PFSK-1 (cell line): ENCODE measurements at regions not wholly inside any gene's neighbourhood (a gene's known extent, or its start where the extent isn't known, plus 50 kb on each side); places are given as distances from the start of the nearest gene placed in this dataset.

Experiments
- FOXP2 ChIP-seq: optimal IDR thresholded peaks from 2 replicates; pipeline ENCODE3; 2011; ENCODE audit warnings: borderline replicate concordance, control low read depth, inconsistent platforms; ENCODE audit not compliant: insufficient read depth; ENCODE audit errors: extremely low read length, extremely low read depth
- POLR2AphosphoS5 ChIP-seq: IDR thresholded peaks from 2 replicates; pipeline ENCODE4 v1.6.1; 2012; ENCODE audit warnings: low read depth, mild to moderate bottlenecking, control low read depth, low read length, moderate library complexity
- SIN3A ChIP-seq: IDR thresholded peaks from 2 replicates; pipeline ENCODE4 v1.6.1; 2012; ENCODE audit warnings: mild to moderate bottlenecking, low read length, moderate library complexity, borderline replicate concordance; ENCODE audit not compliant: insufficient read depth
- TAF1 ChIP-seq: IDR thresholded peaks from 2 replicates; pipeline ENCODE4 v1.6.1; 2012; ENCODE audit warnings: low read length, control low read depth, borderline replicate concordance; ENCODE audit not compliant: insufficient read depth
- TF ChIP-seq, protein P1 (sequence below), 2 experiments: IDR thresholded peaks; 2 replicates each; pipeline versions ENCODE4 v1.6.1 to v1.8.0; 2011 to 2012; ENCODE audit warnings: low read depth in 2 of 2, low read length in 2 of 2, control low read depth in 1 of 2, inconsistent platforms in 1 of 2, mild to moderate bottlenecking in 1 of 2, moderate library complexity in 1 of 2; ENCODE audit not compliant: insufficient read depth in 1 of 2

DNA sequence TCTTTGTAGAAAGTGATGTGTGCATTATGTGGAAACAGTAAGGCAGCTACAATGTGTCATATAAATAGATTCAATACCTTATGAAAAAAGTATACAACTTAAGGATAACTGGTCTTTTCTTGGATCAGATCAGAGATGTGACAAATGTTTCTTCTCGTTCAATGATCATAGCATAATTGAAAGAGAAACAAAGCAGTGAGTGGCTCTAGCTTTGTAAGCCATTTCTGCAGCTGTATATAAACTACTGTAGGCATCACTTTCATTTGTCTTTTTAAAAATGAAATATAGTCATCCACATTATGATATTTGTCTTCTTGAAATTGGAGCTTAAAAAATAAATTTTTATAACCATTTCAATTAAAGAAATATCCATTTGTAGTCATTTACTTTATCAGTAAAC is 63.8 kb upstream of the LMO3 start:
- TF ChIP-seq POLR2AphosphoS5, result no peak
- TF ChIP-seq SIN3A, result no peak
- TF ChIP-seq, protein P1, sequence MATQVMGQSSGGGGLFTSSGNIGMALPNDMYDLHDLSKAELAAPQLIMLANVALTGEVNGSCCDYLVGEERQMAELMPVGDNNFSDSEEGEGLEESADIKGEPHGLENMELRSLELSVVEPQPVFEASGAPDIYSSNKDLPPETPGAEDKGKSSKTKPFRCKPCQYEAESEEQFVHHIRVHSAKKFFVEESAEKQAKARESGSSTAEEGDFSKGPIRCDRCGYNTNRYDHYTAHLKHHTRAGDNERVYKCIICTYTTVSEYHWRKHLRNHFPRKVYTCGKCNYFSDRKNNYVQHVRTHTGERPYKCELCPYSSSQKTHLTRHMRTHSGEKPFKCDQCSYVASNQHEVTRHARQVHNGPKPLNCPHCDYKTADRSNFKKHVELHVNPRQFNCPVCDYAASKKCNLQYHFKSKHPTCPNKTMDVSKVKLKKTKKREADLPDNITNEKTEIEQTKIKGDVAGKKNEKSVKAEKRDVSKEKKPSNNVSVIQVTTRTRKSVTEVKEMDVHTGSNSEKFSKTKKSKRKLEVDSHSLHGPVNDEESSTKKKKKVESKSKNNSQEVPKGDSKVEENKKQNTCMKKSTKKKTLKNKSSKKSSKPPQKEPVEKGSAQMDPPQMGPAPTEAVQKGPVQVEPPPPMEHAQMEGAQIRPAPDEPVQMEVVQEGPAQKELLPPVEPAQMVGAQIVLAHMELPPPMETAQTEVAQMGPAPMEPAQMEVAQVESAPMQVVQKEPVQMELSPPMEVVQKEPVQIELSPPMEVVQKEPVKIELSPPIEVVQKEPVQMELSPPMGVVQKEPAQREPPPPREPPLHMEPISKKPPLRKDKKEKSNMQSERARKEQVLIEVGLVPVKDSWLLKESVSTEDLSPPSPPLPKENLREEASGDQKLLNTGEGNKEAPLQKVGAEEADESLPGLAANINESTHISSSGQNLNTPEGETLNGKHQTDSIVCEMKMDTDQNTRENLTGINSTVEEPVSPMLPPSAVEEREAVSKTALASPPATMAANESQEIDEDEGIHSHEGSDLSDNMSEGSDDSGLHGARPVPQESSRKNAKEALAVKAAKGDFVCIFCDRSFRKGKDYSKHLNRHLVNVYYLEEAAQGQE (IDR thresholded peaks at IDR 0.05; ENCODE audit: insufficient read depth in 1 of 2, low read depth in 2 of 2, low read length in 2 of 2), result no peak
- no peak for TF ChIP-seq TAF1
- TF ChIP-seq FOXP2, result no peak
